Gastroesophageal sphincter (tissue), 3 donors: ENCODE measurements at regions not wholly inside any gene's neighbourhood (a gene's known extent, or its start where the extent isn't known, plus 50 kb on each side); places are given as distances from the start of the nearest gene placed in this dataset.
"Not testable (repeated sequence)": the region's sequence is repeated elsewhere in the genome, so short reads cannot be mapped to it uniquely, and the experiment has no call there.

Source experiments
- CTCF ChIP-seq, 4 experiments: fragments of 200-600 bp in 2 of 4; fragments of 450-650 bp in 2 of 4; sonication (generic) in 1 of 4; IDR thresholded peaks; one replicate each; pipeline ENCODE4 v1.5.1; 2017 to 2019; ENCODE audit warnings: antibody characterized with exemption in 4 of 4, mild to moderate bottlenecking in 2 of 4, moderate library complexity in 2 of 4
- POLR2A ChIP-seq, 2 donors: fragments of 450-650 bp; IDR thresholded peaks; one replicate each; pipeline ENCODE4 v1.6.1; 2017; ENCODE audit warnings: antibody characterized with exemption in 2 of 2, mild to moderate bottlenecking in 2 of 2, moderate library complexity in 1 of 2
- POLR2AphosphoS5 ChIP-seq: sonication (generic); formaldehyde crosslinking; IDR thresholded peaks from one replicate; pipeline ENCODE4 v1.6.1; 2017; ENCODE audit warnings: antibody characterized with exemption

- not testable (repeated sequence) for TF ChIP-seq CTCF (IDR thresholded peaks at IDR 0.05); POLR2A (IDR thresholded peaks at IDR 0.05); POLR2AphosphoS5
Observed at GRCh38 chr15:22224961-22225360, 144.6 kb downstream of the OR4M2 start.
